GM06990 (cell line): ENCODE measurements at regions not wholly inside any gene's neighbourhood (a gene's known extent, or its start where the extent isn't known, plus 50 kb on each side); places are given as distances from the start of the nearest gene placed in this dataset.

ENCODE experiments used
- DNase-seq: peaks from one replicate; pipeline ENCODE4 v3.0.0-alpha.2; 2011; ENCODE audit not compliant: insufficient read length; ENCODE audit errors: extremely low read depth
- H3K27me3 ChIP-seq: replicated peaks from 2 replicates; pipeline ENCODE4 v1.6.0; 2011; ENCODE audit warnings: low read length; ENCODE audit not compliant: control insufficient read depth, insufficient read depth
- H3K36me3 ChIP-seq: 2 replicates; pipeline ENCODE4 v1.5.1; 2011; ENCODE audit warnings: low read length; ENCODE audit not compliant: control insufficient read depth, insufficient read depth
- H3K4me3 ChIP-seq: replicated peaks from 2 replicates; pipeline ENCODE4 v1.5.1; 2011; ENCODE audit warnings: low read depth, mild to moderate bottlenecking, control low read depth, low read length
- CTCF ChIP-seq: IDR thresholded peaks from 2 replicates; pipeline ENCODE4 v1.5.1; 2011; ENCODE audit warnings: low read length, control low read depth, mild to moderate bottlenecking, inconsistent platforms; ENCODE audit not compliant: insufficient read depth, poor library complexity, severe bottlenecking

- TF ChIP-seq CTCF = no peak
- DNase-seq = no peak
- Histone ChIP-seq H3K27me3 (no peaks in the 10 kb centered on the region), H3K36me3 (no peaks in the 10 kb centered on the region), H3K4me3 (no peak overlapping the region)
Measured at GRCh38 chr10:113300617-113301016, 252.2 kb upstream of the HABP2 start.

- no peaks in the 10 kb centered on the region for H3K27me3 ChIP-seq
- TF ChIP-seq CTCF = no peak
- no peaks in the 10 kb centered on the region for H3K36me3 ChIP-seq
- no peak overlapping the region for H3K4me3 ChIP-seq
- DNase-seq = no peak
Measured at GRCh38 chr10:113301342-113301984, 251.4 kb upstream of the HABP2 start.

DNA sequence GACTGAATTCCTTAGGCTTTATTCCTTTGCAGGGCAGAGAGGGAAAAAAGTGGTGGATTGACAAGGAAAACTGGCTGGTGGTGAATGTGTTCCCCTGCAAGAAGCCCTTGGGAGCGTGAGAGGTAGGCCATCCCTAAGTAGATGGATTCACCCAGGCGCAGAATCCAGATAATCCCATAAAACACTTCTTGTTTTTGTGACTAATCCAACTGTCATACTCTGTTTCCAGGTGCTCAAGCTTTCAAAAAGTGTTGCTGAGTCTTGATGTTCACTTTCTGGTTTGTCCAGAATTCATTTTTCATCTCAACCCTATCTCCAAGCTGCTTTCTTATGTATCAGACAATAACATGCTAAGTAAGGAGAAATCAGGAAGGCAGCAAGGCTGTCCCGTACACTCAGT, 250.8 kb upstream of the HABP2 start:
- no peaks in the 10 kb centered on the region for H3K36me3 ChIP-seq
- DNase-seq = no peak
- TF ChIP-seq CTCF = no peak
- H3K4me3 ChIP-seq = no peak overlapping the region
- H3K27me3 ChIP-seq = no peaks in the 10 kb centered on the region

DNA sequence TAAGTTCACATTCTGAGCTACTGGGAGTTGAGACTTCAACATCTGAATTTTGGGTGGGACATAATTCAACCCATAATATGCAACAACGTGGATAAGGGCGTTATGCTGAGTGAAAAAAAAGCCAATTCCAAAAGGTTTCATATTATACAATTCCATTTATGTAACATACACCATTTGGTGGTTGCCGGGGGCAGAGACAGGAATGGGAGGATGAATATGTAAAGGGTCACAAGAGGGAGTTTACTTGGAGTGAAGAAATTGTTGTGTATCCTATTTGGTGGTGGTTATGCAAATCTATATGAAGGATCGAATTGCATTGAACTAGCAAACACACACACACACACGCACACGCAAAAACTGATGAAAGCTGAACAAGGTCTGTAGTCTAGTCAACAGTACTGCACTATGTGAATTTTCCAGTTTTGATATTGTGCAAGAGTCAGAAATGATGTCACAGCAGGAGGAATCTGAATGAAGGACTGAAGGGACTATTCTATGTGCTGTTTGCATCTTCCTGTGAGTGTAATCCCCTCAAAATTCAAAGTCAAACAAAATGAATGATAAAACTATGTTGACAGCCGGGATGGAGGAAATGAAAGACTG, 249.2 kb upstream of the HABP2 start:
- no peak overlapping the region for H3K4me3 ChIP-seq
- H3K27me3 ChIP-seq = no peaks in the 10 kb centered on the region
- no peaks in the 10 kb centered on the region for H3K36me3 ChIP-seq
- no peak for DNase-seq
- TF ChIP-seq CTCF = no peak

- no peaks in the 10 kb centered on the region for H3K36me3 ChIP-seq
- H3K27me3 ChIP-seq = no peaks in the 10 kb centered on the region
- H3K4me3 ChIP-seq = no peak overlapping the region
- TF ChIP-seq CTCF = no peak
- no peak for DNase-seq
Measured at GRCh38 chr10:113304726-113305125, 248.1 kb upstream of the HABP2 start.
